Kidney (tissue), 13 donors: ENCODE measurements at regions not wholly inside any gene's neighbourhood (a gene's known extent, or its start where the extent isn't known, plus 50 kb on each side); places are given as distances from the start of the nearest gene placed in this dataset.
"Not testable (repeated sequence)": the region's sequence is repeated elsewhere in the genome, so short reads cannot be mapped to it uniquely, and the experiment has no call there.

Experiments used
- DNase-seq, 5 donors: peaks; one replicate each; pipeline ENCODE4 v3.0.0-alpha.2; 2013 to 2020
- FAIRE-seq: peaks from 2 replicates; lab custom pipeline; 2012; peaks lifted over from hg19 to GRCh38; lab: Jason Lieb, UNC
- H3K27ac ChIP-seq, 2 donors: one replicate each; pipeline ENCODE4 v1.7.0; 2013; ENCODE audit warnings: low read depth in 2 of 2, low read length in 2 of 2, inconsistent platforms in 1 of 2
- H3K27me3 ChIP-seq: one replicate; pipeline ENCODE4 v1.7.1; 2013; ENCODE audit warnings: low read length, inconsistent platforms; ENCODE audit not compliant: control insufficient read depth, insufficient read depth
- H3K36me3 ChIP-seq, 3 donors: one replicate each; pipeline versions ENCODE4 v1.7.0 to v1.7.1; 2013; ENCODE audit warnings: low read length in 3 of 3, control low read depth in 1 of 3, inconsistent platforms in 1 of 3; ENCODE audit not compliant: insufficient read depth in 3 of 3, control insufficient read depth in 2 of 3
- H3K4me1 ChIP-seq, 3 donors: one replicate each; pipeline versions ENCODE4 v1.7.0 to v1.7.1; 2013; ENCODE audit warnings: low read length in 3 of 3, inconsistent platforms in 1 of 3, low read depth in 1 of 3; ENCODE audit not compliant: control insufficient read depth in 2 of 3, insufficient read depth in 2 of 3
- H3K4me3 ChIP-seq, 3 donors: one replicate each; pipeline versions ENCODE4 v1.7.0 to v1.8.1; 2013; ENCODE audit warnings: low read length in 3 of 3, control low read depth in 1 of 3, inconsistent platforms in 1 of 3
- H3K9ac ChIP-seq, 3 donors: one replicate each; pipeline versions ENCODE4 v1.7.0 to v1.7.1; 2013; ENCODE audit warnings: low read length in 3 of 3, control low read depth in 1 of 3, inconsistent platforms in 1 of 3
- H3K9me3 ChIP-seq, 3 donors: one replicate each; pipeline versions ENCODE4 v1.7.0 to v1.7.1; 2013; ENCODE audit warnings: low read length in 3 of 3, control low read depth in 1 of 3, inconsistent platforms in 1 of 3; ENCODE audit not compliant: control insufficient read depth in 2 of 3, insufficient read depth in 1 of 3
- intact Hi-C: fragments of 100-400 bp; cut with DNase I; formaldehyde crosslinking; loops from one replicate; pipeline ENCODE4 v1.11.1; 2022
- TF ChIP-seq, protein P1 (sequence below): IDR thresholded peaks from 3 replicates; pipeline ENCODE4 v1.5.1; 2012; ENCODE audit warnings: mild to moderate bottlenecking, moderate library complexity, borderline replicate concordance; ENCODE audit not compliant: insufficient read depth; ENCODE audit errors: extremely low read depth
- donor health status: control.
- donor health status: control.
- donor health status: control.
- donor health status: control.
- donor health status: control.
- donor health status: DM: yes; HTN: yes; CAD: no.
- donor health status: Normal renal cell carcinoma (clear cell type).

DNA sequence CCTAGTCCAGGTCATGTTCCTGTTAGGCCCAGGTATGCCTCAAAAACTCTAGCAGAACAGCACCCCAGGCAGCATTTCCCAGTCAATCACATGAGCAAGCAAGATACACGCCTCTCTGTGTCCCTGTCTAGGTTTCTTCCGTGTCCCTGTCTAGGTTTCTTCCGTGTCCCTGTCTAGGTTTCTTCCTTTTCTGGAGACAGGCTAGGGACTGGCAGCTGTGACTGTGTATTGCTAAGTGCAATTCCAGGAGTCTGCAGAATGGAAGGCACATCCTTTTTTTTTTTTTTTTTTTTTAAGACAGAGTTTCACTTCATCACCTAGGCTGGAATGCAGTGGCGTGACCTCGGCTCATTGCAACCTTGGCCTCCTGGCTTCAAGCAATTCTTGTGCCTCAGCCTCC, 77.6 kb downstream of the SETD4 start:
- Histone ChIP-seq H3K27me3 (no peaks in the 10 kb centered on the region), H3K9me3 (peaks cover 0 to 4% (median 0%) of the 10 kb centered on the region in 3 donors), H3K4me1 (no peaks in the 10 kb centered on the region), H3K9ac (no peak overlapping the region), H3K27ac (no peak overlapping the region), H3K36me3 (no peaks in the 10 kb centered on the region), H3K4me3 (no peak overlapping the region)
- FAIRE-seq (no peak), DNase-seq (no peak)
- intact Hi-C loops: no loop called here
- TF ChIP-seq, protein P1, sequence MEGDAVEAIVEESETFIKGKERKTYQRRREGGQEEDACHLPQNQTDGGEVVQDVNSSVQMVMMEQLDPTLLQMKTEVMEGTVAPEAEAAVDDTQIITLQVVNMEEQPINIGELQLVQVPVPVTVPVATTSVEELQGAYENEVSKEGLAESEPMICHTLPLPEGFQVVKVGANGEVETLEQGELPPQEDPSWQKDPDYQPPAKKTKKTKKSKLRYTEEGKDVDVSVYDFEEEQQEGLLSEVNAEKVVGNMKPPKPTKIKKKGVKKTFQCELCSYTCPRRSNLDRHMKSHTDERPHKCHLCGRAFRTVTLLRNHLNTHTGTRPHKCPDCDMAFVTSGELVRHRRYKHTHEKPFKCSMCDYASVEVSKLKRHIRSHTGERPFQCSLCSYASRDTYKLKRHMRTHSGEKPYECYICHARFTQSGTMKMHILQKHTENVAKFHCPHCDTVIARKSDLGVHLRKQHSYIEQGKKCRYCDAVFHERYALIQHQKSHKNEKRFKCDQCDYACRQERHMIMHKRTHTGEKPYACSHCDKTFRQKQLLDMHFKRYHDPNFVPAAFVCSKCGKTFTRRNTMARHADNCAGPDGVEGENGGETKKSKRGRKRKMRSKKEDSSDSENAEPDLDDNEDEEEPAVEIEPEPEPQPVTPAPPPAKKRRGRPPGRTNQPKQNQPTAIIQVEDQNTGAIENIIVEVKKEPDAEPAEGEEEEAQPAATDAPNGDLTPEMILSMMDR: no peak

- Histone ChIP-seq H3K4me3 (no peak overlapping the region), H3K36me3 (no peaks in the 10 kb centered on the region), H3K9me3 (peaks cover 0 to 4% (median 0%) of the 10 kb centered on the region in 3 donors), H3K9ac (no peak overlapping the region), H3K4me1 (no peaks in the 10 kb centered on the region), H3K27ac (no peak overlapping the region), H3K27me3 (no peaks in the 10 kb centered on the region)
- FAIRE-seq (no peak), DNase-seq (no peak)
- TF ChIP-seq, protein P1: no peak
- intact Hi-C loops: no loop called here
Observed at GRCh38 chr21:35981514-35982070, 78.7 kb downstream of the SETD4 start.

DNA sequence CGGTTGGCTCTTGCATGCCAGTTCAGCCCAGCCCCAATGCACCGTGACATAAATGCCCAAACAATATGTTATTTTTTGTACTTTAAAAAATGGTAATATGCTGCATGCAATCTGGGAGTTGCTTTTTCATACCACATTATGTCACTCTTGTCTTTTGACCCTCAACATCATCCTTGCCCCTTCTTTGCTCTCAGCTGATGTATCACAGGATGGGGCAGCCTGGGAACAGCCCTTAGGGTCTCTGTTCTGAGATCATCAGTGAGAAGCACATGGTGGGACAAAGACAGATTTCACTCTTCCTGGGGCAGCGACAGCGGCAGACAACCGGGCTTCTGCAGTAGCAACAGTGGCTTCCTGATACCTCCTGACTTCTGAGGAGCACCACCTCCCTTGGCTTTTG, 79.5 kb downstream of the SETD4 start:
- Histone ChIP-seq H3K4me1 (no peaks in the 10 kb centered on the region), H3K4me3 (no peak overlapping the region), H3K9ac (no peak overlapping the region), H3K9me3 (peaks cover 0 to 4% (median 0%) of the 10 kb centered on the region in 3 donors), H3K27me3 (no peaks in the 10 kb centered on the region), H3K27ac (no peak overlapping the region), H3K36me3 (no peaks in the 10 kb centered on the region)
- no peak for DNase-seq
- intact Hi-C loops: no loop called here
- FAIRE-seq: no peak
- TF ChIP-seq, protein P1: no peak

GRCh38 chr21:35977860-35978259, 82.5 kb downstream of the SETD4 start:
- FAIRE-seq, H3K9me3 ChIP-seq, H3K36me3 ChIP-seq, DNase-seq, intact Hi-C loops, H3K27me3 ChIP-seq, H3K4me3 ChIP-seq, H3K27ac ChIP-seq, H3K9ac ChIP-seq, H3K4me1 ChIP-seq: not testable (repeated sequence)
